CD4-positive, alpha-beta T cell (primary cell): ENCODE measurements at regions not wholly inside any gene's neighbourhood (a gene's known extent, or its start where the extent isn't known, plus 50 kb on each side); places are given as distances from the start of the nearest gene placed in this dataset.

ENCODE experiments used
- ATAC-seq: fragments of 200-7000 bp; cut with Tn5 transposase; one replicate; pipeline ENCODE4 v1.10.0; 2022; ENCODE audit warnings: mild to moderate bottlenecking; ENCODE audit not compliant: poor library complexity
- CTCF ChIA-PET: fragments of 350-600 bp; sonication (Branson Sonifier 250); formaldehyde crosslinking; loops from one replicate; lab custom pipeline; 2021; ENCODE audit warnings: antibody characterized with exemption, inconsistent platforms; lab: Charles Lee
- POLR2A ChIA-PET: fragments of 350-600 bp; sonication (Branson Sonifier 250); formaldehyde crosslinking; loops from one replicate; lab custom pipeline; 2021; ENCODE audit warnings: antibody characterized with exemption, inconsistent platforms; lab: Charles Lee
- DNase-seq, 14 experiments: peaks; one replicate each; pipeline ENCODE4 v3.0.0-alpha.2; 2013 to 2020; ENCODE audit warnings: mixed read lengths in 2 of 14
- H3K27ac ChIP-seq, 2 donors: one replicate each; pipeline versions ENCODE4 v1.5.1 to v1.7.0; 2013; ENCODE audit warnings: low read length in 2 of 2, low read depth in 1 of 2, mild to moderate bottlenecking in 1 of 2
- H3K27me3 ChIP-seq, 2 experiments: 1 replicate in 1 of 2; 2 replicates in 1 of 2; pipeline versions ENCODE4 v1.6.1 to v1.7.0; 2013; ENCODE audit warnings: low read length in 2 of 2, control low read depth in 1 of 2, mild to moderate bottlenecking in 1 of 2, moderate library complexity in 1 of 2; ENCODE audit not compliant: insufficient read depth in 2 of 2, control insufficient read depth in 1 of 2
- H3K36me3 ChIP-seq: one replicate; pipeline ENCODE4 v1.6.1; 2013; ENCODE audit warnings: low read length, control low read depth; ENCODE audit not compliant: insufficient read depth
- H3K4me1 ChIP-seq: one replicate; pipeline ENCODE4 v1.6.1; 2013; ENCODE audit warnings: low read length, control low read depth; ENCODE audit not compliant: insufficient read depth
- H3K4me3 ChIP-seq: one replicate; pipeline ENCODE4 v1.5.1; 2013; ENCODE audit warnings: mild to moderate bottlenecking, low read length, moderate library complexity
- H3K9me3 ChIP-seq, 2 experiments: 1 replicate in 1 of 2; 2 replicates in 1 of 2; pipeline versions ENCODE4 v1.6.1 to v1.7.0; 2013; ENCODE audit warnings: low read length in 2 of 2, mild to moderate bottlenecking in 2 of 2, control low read depth in 1 of 2, moderate library complexity in 1 of 2; ENCODE audit not compliant: control insufficient read depth in 1 of 2, insufficient read depth in 1 of 2
- H3K27ac Mint-ChIP-seq: one replicate; pipeline ENCODE4 v1.8.0; 2020; ENCODE audit warnings: mixed read lengths
- H3K27me3 Mint-ChIP-seq: one replicate; pipeline ENCODE4 v1.8.0; 2021; ENCODE audit warnings: mixed read lengths
- H3K36me3 Mint-ChIP-seq: one replicate; pipeline ENCODE4 v1.8.0; 2021; ENCODE audit warnings: low read depth, mixed read lengths
- H3K4me1 Mint-ChIP-seq: one replicate; pipeline ENCODE4 v1.8.0; 2021; ENCODE audit warnings: low read depth, mixed read lengths
- H3K4me3 Mint-ChIP-seq: one replicate; pipeline ENCODE4 v1.8.0; 2020; ENCODE audit warnings: mild to moderate bottlenecking, mixed read lengths
- H3K9me3 Mint-ChIP-seq: one replicate; pipeline ENCODE4 v1.8.0; 2020; ENCODE audit warnings: mixed read lengths
- CTCF ChIP-seq: fragments of 200-600 bp; IDR thresholded peaks from one replicate; pipeline ENCODE4 v1.8.0; 2022; ENCODE audit warnings: antibody characterized with exemption, mild to moderate bottlenecking
- intact Hi-C, 2 experiments: fragments of 100-400 bp; cut with DNase I in 1 of 2; cut with micrococcal nuclease in 1 of 2; formaldehyde crosslinking; loops; one replicate each; pipeline versions ENCODE4 v1.15.1 to v1.9.0; 2023 to 2025; cut with DNase I, micrococcal nuclease

- peaks cover 10% of the 10 kb centered on the region for H3K27me3 Mint-ChIP-seq
- no peaks in the 10 kb centered on the region for H3K4me1 ChIP-seq
- POLR2A ChIA-PET = no interaction called here
Measured at GRCh38 chr11:122363296-122363695, 247.3 kb upstream of the BLID start.

GRCh38 chr11:122362381-122362780 lies 246.4 kb upstream of the BLID start:
- H3K4me1 Mint-ChIP-seq = no peaks in the 10 kb centered on the region
- no peaks in the 10 kb centered on the region for H3K9me3 Mint-ChIP-seq
- DNase-seq (no peak), ATAC-seq (no peak)
- Histone ChIP-seq H3K4me1 (no peaks in the 10 kb centered on the region), H3K4me3 (no peak overlapping the region), H3K27ac (no peak overlapping the region), H3K27me3 (no peaks in the 10 kb centered on the region), H3K9me3 (no peaks in the 10 kb centered on the region), H3K36me3 (no peaks in the 10 kb centered on the region)
- no peak overlapping the region for H3K4me3 Mint-ChIP-seq
- no peaks in the 10 kb centered on the region for H3K36me3 Mint-ChIP-seq
- H3K27ac Mint-ChIP-seq = no peak overlapping the region
- CTCF ChIA-PET = no interaction called here
- TF ChIP-seq CTCF = no peak
- intact Hi-C loops = no loop called here
- H3K27me3 Mint-ChIP-seq = peaks cover 8% of the 10 kb centered on the region
- POLR2A ChIA-PET = no interaction called here

More at GRCh38 chr11:122363296-122363695, 247.3 kb upstream of the BLID start:
- H3K27ac ChIP-seq = no peak overlapping the region
- DNase-seq (no peak), ATAC-seq (no peak)
- no peaks in the 10 kb centered on the region for H3K27me3 ChIP-seq
- no peaks in the 10 kb centered on the region for H3K9me3 Mint-ChIP-seq
- no peaks in the 10 kb centered on the region for H3K4me1 Mint-ChIP-seq
- H3K4me3 ChIP-seq = no peak overlapping the region
- no peaks in the 10 kb centered on the region for H3K36me3 Mint-ChIP-seq
- H3K9me3 ChIP-seq = no peaks in the 10 kb centered on the region
- no peak for TF ChIP-seq CTCF
- no peak overlapping the region for H3K27ac Mint-ChIP-seq
- CTCF ChIA-PET = no interaction called here
- intact Hi-C loops = no loop called here
- H3K36me3 ChIP-seq = no peaks in the 10 kb centered on the region
- no peak overlapping the region for H3K4me3 Mint-ChIP-seq

- Mint-ChIP-seq H3K36me3 (no peaks in the 10 kb centered on the region), H3K27ac (no peak overlapping the region), H3K4me3 (no peak overlapping the region), H3K9me3 (no peaks in the 10 kb centered on the region), H3K4me1 (no peaks in the 10 kb centered on the region), H3K27me3 (peaks cover 4% of the 10 kb centered on the region)
- Histone ChIP-seq H3K4me3 (no peak overlapping the region), H3K4me1 (no peaks in the 10 kb centered on the region), H3K9me3 (no peaks in the 10 kb centered on the region), H3K27me3 (no peaks in the 10 kb centered on the region), H3K36me3 (no peaks in the 10 kb centered on the region), H3K27ac (no peak overlapping the region)
- intact Hi-C loops = no loop called here
- TF ChIP-seq CTCF = no peak
- ChIA-PET CTCF (no interaction called here), POLR2A (no interaction called here)
- DNase-seq (no peak), ATAC-seq (no peak)
Measured at GRCh38 chr11:122360875-122361274, 244.9 kb upstream of the BLID start.
